GM23338 (cell line): ENCODE measurements at regions not wholly inside any gene's neighbourhood (a gene's known extent, or its start where the extent isn't known, plus 50 kb on each side); places are given as distances from the start of the nearest gene placed in this dataset.

ENCODE experiments used
- ATAC-seq: fragments of 200-7000 bp; cut with Tn5 transposase; 3 replicates; pipeline ENCODE4 v1.9.1; 2020
- DNase-seq: peaks from one replicate; pipeline ENCODE4 v3.0.0-alpha.2; 2015; ENCODE audit warnings: low spot score
- H2AFZ ChIP-seq: fragments of 200-600 bp; sonication (generic); 2 replicates; pipeline ENCODE4 v1.8.0; 2016; ENCODE audit warnings: antibody characterized with exemption, mild to moderate bottlenecking, moderate library complexity
- H3F3A ChIP-seq: fragments of 200-600 bp; sonication (generic); replicated peaks from 2 replicates; pipeline ENCODE4 v1.8.0; 2017; ENCODE audit warnings: antibody characterized with exemption, mixed run types, low read depth
- H3K27ac ChIP-seq: fragments of 200-600 bp; sonication (generic); 2 replicates; pipeline ENCODE4 v1.6.1; 2016; ENCODE audit warnings: low read depth
- H3K27me3 ChIP-seq: fragments of 200-600 bp; sonication (generic); 2 replicates; pipeline ENCODE4 v1.8.0; 2016; ENCODE audit warnings: mild to moderate bottlenecking, mixed run types, moderate library complexity; ENCODE audit not compliant: insufficient read depth
- H3K36me3 ChIP-seq: fragments of 200-600 bp; sonication (generic); 2 replicates; pipeline ENCODE4 v1.8.0; 2016; ENCODE audit warnings: mild to moderate bottlenecking; ENCODE audit not compliant: insufficient read depth
- H3K4me1 ChIP-seq: fragments of 200-600 bp; sonication (generic); 2 replicates; pipeline ENCODE4 v1.8.0; 2016; ENCODE audit warnings: mild to moderate bottlenecking, moderate library complexity; ENCODE audit not compliant: insufficient read depth
- H3K4me2 ChIP-seq: fragments of 200-600 bp; sonication (generic); 2 replicates; pipeline ENCODE4 v1.7.1; 2017; ENCODE audit warnings: mixed run types
- H3K4me3 ChIP-seq: fragments of 200-600 bp; sonication (generic); 2 replicates; pipeline ENCODE4 v1.6.1; 2016; ENCODE audit warnings: mixed run types
- H3K79me2 ChIP-seq: fragments of 200-600 bp; sonication (generic); replicated peaks from 2 replicates; pipeline ENCODE4 v1.8.0; 2017; ENCODE audit warnings: mild to moderate bottlenecking; ENCODE audit not compliant: insufficient read depth
- H3K9me2 ChIP-seq: fragments of 200-600 bp; sonication (generic); 2 replicates; pipeline ENCODE4 v1.8.0; 2017; ENCODE audit not compliant: insufficient read depth
- H4K20me1 ChIP-seq: fragments of 200-600 bp; sonication (generic); replicated peaks from 2 replicates; pipeline ENCODE4 v1.8.0; 2017; ENCODE audit warnings: mild to moderate bottlenecking; ENCODE audit not compliant: insufficient read depth
- H3K27ac Mint-ChIP-seq: 2 replicates; pipeline ENCODE4 v1.8.0; 2020; ENCODE audit warnings: inconsistent platforms, mild to moderate bottlenecking, moderate library complexity, mixed read lengths
- H3K27me3 Mint-ChIP-seq: 3 replicates; pipeline ENCODE4 v1.8.0; 2022; ENCODE audit warnings: low read depth, mild to moderate bottlenecking, moderate library complexity, mixed read lengths, inconsistent platforms; ENCODE audit not compliant: insufficient read depth, poor library complexity
- H3K36me3 Mint-ChIP-seq: 3 replicates; pipeline ENCODE4 v1.8.0; 2021; ENCODE audit warnings: low read depth, mild to moderate bottlenecking, inconsistent platforms, moderate library complexity, mixed read lengths
- H3K4me1 Mint-ChIP-seq: 3 replicates; pipeline ENCODE4 v1.8.0; 2020; ENCODE audit warnings: mild to moderate bottlenecking, inconsistent platforms, mixed read lengths
- H3K4me3 Mint-ChIP-seq: 3 replicates; pipeline ENCODE4 v1.8.0; 2021; ENCODE audit warnings: moderate library complexity, mild to moderate bottlenecking, inconsistent platforms, mixed read lengths
- H3K9me3 Mint-ChIP-seq: 3 replicates; pipeline ENCODE4 v1.8.0; 2020; ENCODE audit warnings: moderate library complexity, mild to moderate bottlenecking, inconsistent platforms, mixed read lengths
- CREB1 ChIP-seq: fragments of 250-450 bp; sonication (Bioruptor Pico); IDR thresholded peaks from 2 replicates; pipeline ENCODE4 v1.5.0; 2020; ENCODE audit warnings: low read depth, mild to moderate bottlenecking, moderate library complexity
- ETS1 ChIP-seq: IDR thresholded peaks from 2 replicates; pipeline ENCODE4 v1.6.1; 2016; ENCODE audit warnings: antibody characterized with exemption
- EZH2 ChIP-seq: fragments of 200-600 bp; sonication (generic); IDR thresholded peaks from one replicate; pipeline ENCODE4 v1.8.0; 2017; ENCODE audit warnings: antibody characterized with exemption, mild to moderate bottlenecking, low read depth; ENCODE audit not compliant: unreplicated experiment
- EZH2phosphoT487 ChIP-seq: fragments of 200-600 bp; sonication (generic); IDR thresholded peaks from one replicate; pipeline ENCODE4 v1.8.1; 2018; ENCODE audit warnings: antibody characterized with exemption; ENCODE audit not compliant: unreplicated experiment
- JUNB ChIP-seq: IDR thresholded peaks from one replicate; pipeline ENCODE4 v1.6.1; 2016; ENCODE audit warnings: antibody characterized with exemption; ENCODE audit not compliant: unreplicated experiment
- NANOG ChIP-seq: IDR thresholded peaks from 2 replicates; pipeline ENCODE4 v1.6.1; 2016; ENCODE audit warnings: antibody characterized with exemption, borderline replicate concordance
- POLR2AphosphoS5 ChIP-seq: IDR thresholded peaks from 2 replicates; pipeline ENCODE4 v1.6.1; 2016; ENCODE audit warnings: antibody characterized with exemption, low read depth
- REST ChIP-seq: IDR thresholded peaks from one replicate; pipeline ENCODE4 v1.6.1; 2018; ENCODE audit warnings: antibody characterized with exemption; ENCODE audit not compliant: unreplicated experiment
- STAT1 ChIP-seq: IDR thresholded peaks from one replicate; pipeline ENCODE4 v1.6.1; 2016; ENCODE audit warnings: antibody characterized with exemption; ENCODE audit not compliant: unreplicated experiment
- ZNF114 ChIP-seq: fragments of 250-450 bp; sonication (Bioruptor Pico); IDR thresholded peaks from 2 replicates; pipeline ENCODE4 v1.5.0; 2020; ENCODE audit warnings: mild to moderate bottlenecking, moderate library complexity
- ZNF331 ChIP-seq: fragments of 250-450 bp; sonication (Bioruptor Pico); IDR thresholded peaks from 2 replicates; pipeline ENCODE4 v1.5.0; 2020; ENCODE audit warnings: low read depth, mild to moderate bottlenecking, moderate library complexity
- ZNF462 ChIP-seq: fragments of 250-450 bp; sonication (Bioruptor Pico); IDR thresholded peaks from 2 replicates; pipeline ENCODE4 v1.5.0; 2020; ENCODE audit warnings: mild to moderate bottlenecking, moderate library complexity
- TF ChIP-seq, protein P1 (sequence below), 2 experiments: fragments of 200-600 bp in 1 of 2; sonication (generic) in 1 of 2; conservative IDR thresholded peaks; 2 replicates each; pipeline versions ENCODE4 v1.5.1 to v1.6.1; 2016 to 2017; ENCODE audit warnings: antibody characterized with exemption in 2 of 2, low read depth in 2 of 2, mild to moderate bottlenecking in 2 of 2, moderate library complexity in 1 of 2

GRCh38 chr10:78968943-78969342 is 99.8 kb upstream of the ZMIZ1 start:
- ATAC-seq: no peak
- Histone ChIP-seq H3K4me2 (no peak overlapping the region), H3K79me2 (no peaks in the 10 kb centered on the region), H4K20me1 (no peaks in the 10 kb centered on the region), H3K4me1 (peaks cover 28% of the 10 kb centered on the region; the same call in 1 of the 2 replicates), H3K27ac (no peak overlapping the region), H3K9me2 (no peaks in the 10 kb centered on the region), H3F3A (no peaks in the 10 kb centered on the region), H3K36me3 (no peaks in the 10 kb centered on the region), H3K4me3 (no peak overlapping the region), H2AFZ (no peak overlapping the region), H3K27me3 (no peaks in the 10 kb centered on the region)
- Mint-ChIP-seq H3K27ac (no peak overlapping the region), H3K36me3 (no peaks in the 10 kb centered on the region), H3K4me3 (no peak overlapping the region), H3K9me3 (no peaks in the 10 kb centered on the region), H3K27me3 (peaks cover 24% of the 10 kb centered on the region), H3K4me1 (peaks cover 36% of the 10 kb centered on the region)
- TF ChIP-seq ZNF331 (CRISPR knock-in tag) (no peak), ZNF114 (CRISPR knock-in tag) (no peak), JUNB (no peak), EZH2 (no peak), STAT1 (no peak), POLR2AphosphoS5 (no peak), CREB1 (CRISPR knock-in tag) (no peak), REST (no peak), ETS1 (no peak), ZNF462 (CRISPR knock-in tag) (no peak), NANOG (no peak), EZH2phosphoT487 (no peak)
- TF ChIP-seq, protein P1, sequence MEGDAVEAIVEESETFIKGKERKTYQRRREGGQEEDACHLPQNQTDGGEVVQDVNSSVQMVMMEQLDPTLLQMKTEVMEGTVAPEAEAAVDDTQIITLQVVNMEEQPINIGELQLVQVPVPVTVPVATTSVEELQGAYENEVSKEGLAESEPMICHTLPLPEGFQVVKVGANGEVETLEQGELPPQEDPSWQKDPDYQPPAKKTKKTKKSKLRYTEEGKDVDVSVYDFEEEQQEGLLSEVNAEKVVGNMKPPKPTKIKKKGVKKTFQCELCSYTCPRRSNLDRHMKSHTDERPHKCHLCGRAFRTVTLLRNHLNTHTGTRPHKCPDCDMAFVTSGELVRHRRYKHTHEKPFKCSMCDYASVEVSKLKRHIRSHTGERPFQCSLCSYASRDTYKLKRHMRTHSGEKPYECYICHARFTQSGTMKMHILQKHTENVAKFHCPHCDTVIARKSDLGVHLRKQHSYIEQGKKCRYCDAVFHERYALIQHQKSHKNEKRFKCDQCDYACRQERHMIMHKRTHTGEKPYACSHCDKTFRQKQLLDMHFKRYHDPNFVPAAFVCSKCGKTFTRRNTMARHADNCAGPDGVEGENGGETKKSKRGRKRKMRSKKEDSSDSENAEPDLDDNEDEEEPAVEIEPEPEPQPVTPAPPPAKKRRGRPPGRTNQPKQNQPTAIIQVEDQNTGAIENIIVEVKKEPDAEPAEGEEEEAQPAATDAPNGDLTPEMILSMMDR (conservative IDR thresholded peaks at IDR 0.05; ENCODE audit: low read depth in 2 of 2): no peak
- no peak for DNase-seq
